Activated CD8-positive, alpha-beta T cell treated with anti-CD3 and anti-CD28 coated beads for 36 hours (primary cell): ENCODE measurements at regions not wholly inside any gene's neighbourhood (a gene's known extent, or its start where the extent isn't known, plus 50 kb on each side); places are given as distances from the start of the nearest gene placed in this dataset.

Source experiments
- ATAC-seq: fragments of 200-7000 bp; cut with Tn5 transposase; one replicate; pipeline ENCODE4 v1.10.0; 2021; ENCODE audit warnings: mild to moderate bottlenecking, moderate library complexity
- CTCF ChIA-PET: fragments of 350-600 bp; sonication (Branson Sonifier 250); formaldehyde crosslinking; loops from one replicate; lab custom pipeline; 2021; ENCODE audit warnings: antibody characterized with exemption; lab: Charles Lee
- POLR2A ChIA-PET: fragments of 350-600 bp; sonication (Branson Sonifier 250); formaldehyde crosslinking; loops from one replicate; lab custom pipeline; 2021; ENCODE audit warnings: antibody characterized with exemption; lab: Charles Lee
- DNase-seq: peaks from one replicate; pipeline ENCODE4 v3.0.0-alpha.2; 2020
- H3K27ac Mint-ChIP-seq: one replicate; pipeline ENCODE4 v1.8.0; 2021; ENCODE audit warnings: mild to moderate bottlenecking, mixed read lengths
- H3K27me3 Mint-ChIP-seq: one replicate; pipeline ENCODE4 v1.8.0; 2021; ENCODE audit warnings: mixed read lengths
- H3K36me3 Mint-ChIP-seq: one replicate; pipeline ENCODE4 v1.8.0; 2021; ENCODE audit warnings: low read depth, mixed read lengths
- H3K4me1 Mint-ChIP-seq: one replicate; pipeline ENCODE4 v1.8.0; 2021; ENCODE audit warnings: low read depth, mixed read lengths
- H3K4me3 Mint-ChIP-seq: one replicate; pipeline ENCODE4 v1.8.0; 2021; ENCODE audit warnings: mild to moderate bottlenecking, moderate library complexity, mixed read lengths
- H3K9me3 Mint-ChIP-seq: one replicate; pipeline ENCODE4 v1.8.0; 2021; ENCODE audit warnings: mixed read lengths
- intact Hi-C: fragments of 100-400 bp; cut with micrococcal nuclease; formaldehyde crosslinking; loops from one replicate; pipeline ENCODE4 v1.10.0; 2022
- TF ChIP-seq, protein P1 (sequence below): fragments of 200-600 bp; IDR thresholded peaks from one replicate; pipeline ENCODE4 v1.8.0; 2022; ENCODE audit warnings: antibody characterized with exemption, mild to moderate bottlenecking

GRCh38 chr3:189109145-189109544 lies 62.6 kb upstream of the TPRG1 start:
- no peaks in the 10 kb centered on the region for H3K9me3 Mint-ChIP-seq
- no peaks in the 10 kb centered on the region for H3K36me3 Mint-ChIP-seq
- no peak overlapping the region for H3K27ac Mint-ChIP-seq
- no peaks in the 10 kb centered on the region for H3K4me1 Mint-ChIP-seq
- TF ChIP-seq, protein P1, sequence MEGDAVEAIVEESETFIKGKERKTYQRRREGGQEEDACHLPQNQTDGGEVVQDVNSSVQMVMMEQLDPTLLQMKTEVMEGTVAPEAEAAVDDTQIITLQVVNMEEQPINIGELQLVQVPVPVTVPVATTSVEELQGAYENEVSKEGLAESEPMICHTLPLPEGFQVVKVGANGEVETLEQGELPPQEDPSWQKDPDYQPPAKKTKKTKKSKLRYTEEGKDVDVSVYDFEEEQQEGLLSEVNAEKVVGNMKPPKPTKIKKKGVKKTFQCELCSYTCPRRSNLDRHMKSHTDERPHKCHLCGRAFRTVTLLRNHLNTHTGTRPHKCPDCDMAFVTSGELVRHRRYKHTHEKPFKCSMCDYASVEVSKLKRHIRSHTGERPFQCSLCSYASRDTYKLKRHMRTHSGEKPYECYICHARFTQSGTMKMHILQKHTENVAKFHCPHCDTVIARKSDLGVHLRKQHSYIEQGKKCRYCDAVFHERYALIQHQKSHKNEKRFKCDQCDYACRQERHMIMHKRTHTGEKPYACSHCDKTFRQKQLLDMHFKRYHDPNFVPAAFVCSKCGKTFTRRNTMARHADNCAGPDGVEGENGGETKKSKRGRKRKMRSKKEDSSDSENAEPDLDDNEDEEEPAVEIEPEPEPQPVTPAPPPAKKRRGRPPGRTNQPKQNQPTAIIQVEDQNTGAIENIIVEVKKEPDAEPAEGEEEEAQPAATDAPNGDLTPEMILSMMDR, result no peak
- H3K27me3 Mint-ChIP-seq, result peaks cover 9% of the 10 kb centered on the region
- ChIA-PET POLR2A (no interaction called here), CTCF (no interaction called here)
- no peak for DNase-seq
- H3K4me3 Mint-ChIP-seq, result no peak overlapping the region
- intact Hi-C loops, result no loop called here
- ATAC-seq, result no peak

DNA sequence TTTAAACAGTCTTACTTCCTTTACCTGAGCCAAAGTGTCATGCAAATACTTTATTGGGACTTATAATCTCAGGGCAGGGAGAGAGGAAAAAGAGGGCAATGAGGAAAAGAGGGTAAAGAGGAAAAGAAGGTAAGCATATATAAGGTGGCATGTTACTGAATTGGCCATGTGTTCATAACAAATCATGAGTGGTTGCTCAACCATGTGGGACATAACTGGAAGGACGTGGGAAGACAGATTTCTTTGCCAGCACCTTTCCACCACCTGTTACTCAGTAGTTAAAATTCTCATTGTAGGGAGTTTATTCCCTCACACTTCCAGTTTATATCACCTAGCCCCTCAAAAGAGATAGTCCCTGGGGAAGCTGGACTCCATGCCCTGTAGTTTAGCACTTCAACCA lies 54.7 kb upstream of the TPRG1 start:
- TF ChIP-seq, protein P1, result no peak
- DNase-seq (no peak), ATAC-seq (no peak)
- H3K4me1 Mint-ChIP-seq, result peaks cover 10% of the 10 kb centered on the region
- intact Hi-C loops, result no loop called here
- peaks cover 23% of the 10 kb centered on the region for H3K9me3 Mint-ChIP-seq
- no peak overlapping the region for H3K4me3 Mint-ChIP-seq
- H3K27me3 Mint-ChIP-seq, result peaks cover 3% of the 10 kb centered on the region
- ChIA-PET CTCF (no interaction called here), POLR2A (no interaction called here)
- H3K27ac Mint-ChIP-seq, result no peak overlapping the region
- peaks cover 9% of the 10 kb centered on the region for H3K36me3 Mint-ChIP-seq

- TF ChIP-seq, protein P1, result no peak
- Mint-ChIP-seq H3K27me3 (no peaks in the 10 kb centered on the region), H3K27ac (no peak overlapping the region), H3K4me1 (peaks cover 13% of the 10 kb centered on the region), H3K4me3 (no peak overlapping the region), H3K9me3 (peaks cover 23% of the 10 kb centered on the region), H3K36me3 (peaks cover 9% of the 10 kb centered on the region)
- ATAC-seq, result no peak
- ChIA-PET POLR2A (no interaction called here), CTCF (no interaction called here)
- intact Hi-C loops, result no loop called here
- no peak for DNase-seq
These were observed 52.9 kb upstream of the TPRG1 start for GRCh38 chr3:189118896-189119295.

- ChIA-PET CTCF (no interaction called here), POLR2A (interaction anchor here (1.6 kb wide), 1 partner anchor 15 kb away, joined by 4 read pairs; no protein-coding TSS in a partner anchor)
- peaks cover 23% of the 10 kb centered on the region for H3K9me3 Mint-ChIP-seq
- DNase-seq, result no peak
- peaks cover 13% of the 10 kb centered on the region for H3K4me1 Mint-ChIP-seq
- no peak overlapping the region for H3K4me3 Mint-ChIP-seq
- H3K36me3 Mint-ChIP-seq, result peaks cover 9% of the 10 kb centered on the region
- no peak overlapping the region for H3K27ac Mint-ChIP-seq
- intact Hi-C loops, result no loop called here
- TF ChIP-seq, protein P1, result no peak
- H3K27me3 Mint-ChIP-seq, result no peaks in the 10 kb centered on the region
- no peak for ATAC-seq
These were observed 51.8 kb upstream of the TPRG1 start for GRCh38 chr3:189119950-189120349.

GRCh38 chr3:189121092-189121491 lies 50.7 kb upstream of the TPRG1 start:
- peak overlapping the region; percentile 66 for H3K4me3 Mint-ChIP-seq
- no peak for DNase-seq
- H3K27ac Mint-ChIP-seq, result peak overlapping the region; percentile 62
- CTCF ChIA-PET, result interaction anchor here (0.9 kb wide), 1 partner anchor 81 kb away, joined by 3 read pairs; no protein-coding TSS in a partner anchor
- no peaks in the 10 kb centered on the region for H3K27me3 Mint-ChIP-seq
- POLR2A ChIA-PET, result interaction anchor here (1.6 kb wide), 1 partner anchor 14 kb away, joined by 4 read pairs; no protein-coding TSS in a partner anchor
- H3K9me3 Mint-ChIP-seq, result peaks cover 23% of the 10 kb centered on the region
- no peak for ATAC-seq
- peaks cover 18% of the 10 kb centered on the region for H3K4me1 Mint-ChIP-seq
- TF ChIP-seq, protein P1, result no peak
- peaks cover 9% of the 10 kb centered on the region for H3K36me3 Mint-ChIP-seq
- intact Hi-C loops, result no loop called here
